ENCODE measurements at regions not wholly inside any gene's neighbourhood (a gene's known extent, or its start where the extent isn't known, plus 50 kb on each side); places are given as distances from the start of the nearest gene placed in this dataset.

DNA sequence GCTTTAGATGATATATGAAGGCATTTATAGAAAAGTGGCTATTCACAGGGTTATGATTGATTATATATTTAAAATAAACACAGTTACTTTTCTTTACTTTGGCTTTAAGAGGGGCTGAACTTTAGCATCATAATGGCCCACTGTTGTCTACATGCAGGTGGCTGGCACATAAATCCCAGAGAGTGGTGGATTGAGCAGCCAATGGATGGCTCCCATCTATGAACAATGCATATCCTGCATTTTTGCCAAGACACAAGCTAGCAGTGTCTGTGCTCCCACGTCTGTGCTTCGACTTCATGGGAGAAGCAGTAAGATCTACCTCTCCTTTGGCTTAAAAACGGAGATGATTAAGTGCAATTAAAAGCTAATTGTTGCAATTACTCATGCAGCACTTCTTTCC, 373.2 kb upstream of the CDH11 start:
- H3K27ac Mint-ChIP-seq (ENCODE audit: unreplicated experiment) = no peak overlapping the region
- peaks cover 2% of the 10 kb centered on the region for H3K36me3 Mint-ChIP-seq (ENCODE audit: low read depth)
- TF ChIP-seq, protein P1, sequence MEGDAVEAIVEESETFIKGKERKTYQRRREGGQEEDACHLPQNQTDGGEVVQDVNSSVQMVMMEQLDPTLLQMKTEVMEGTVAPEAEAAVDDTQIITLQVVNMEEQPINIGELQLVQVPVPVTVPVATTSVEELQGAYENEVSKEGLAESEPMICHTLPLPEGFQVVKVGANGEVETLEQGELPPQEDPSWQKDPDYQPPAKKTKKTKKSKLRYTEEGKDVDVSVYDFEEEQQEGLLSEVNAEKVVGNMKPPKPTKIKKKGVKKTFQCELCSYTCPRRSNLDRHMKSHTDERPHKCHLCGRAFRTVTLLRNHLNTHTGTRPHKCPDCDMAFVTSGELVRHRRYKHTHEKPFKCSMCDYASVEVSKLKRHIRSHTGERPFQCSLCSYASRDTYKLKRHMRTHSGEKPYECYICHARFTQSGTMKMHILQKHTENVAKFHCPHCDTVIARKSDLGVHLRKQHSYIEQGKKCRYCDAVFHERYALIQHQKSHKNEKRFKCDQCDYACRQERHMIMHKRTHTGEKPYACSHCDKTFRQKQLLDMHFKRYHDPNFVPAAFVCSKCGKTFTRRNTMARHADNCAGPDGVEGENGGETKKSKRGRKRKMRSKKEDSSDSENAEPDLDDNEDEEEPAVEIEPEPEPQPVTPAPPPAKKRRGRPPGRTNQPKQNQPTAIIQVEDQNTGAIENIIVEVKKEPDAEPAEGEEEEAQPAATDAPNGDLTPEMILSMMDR (conservative IDR thresholded peaks at IDR 0.05) = no peak
- no peaks in the 10 kb centered on the region for H3K27me3 Mint-ChIP-seq (ENCODE audit: low read depth)
- H3K4me1 Mint-ChIP-seq = no peaks in the 10 kb centered on the region
- no peak overlapping the region for H3K4me3 Mint-ChIP-seq
- H3K9me3 Mint-ChIP-seq = peaks cover 3% of the 10 kb centered on the region
- DNase-seq (ENCODE audit: low read depth, low spot score) = no peak

DNA sequence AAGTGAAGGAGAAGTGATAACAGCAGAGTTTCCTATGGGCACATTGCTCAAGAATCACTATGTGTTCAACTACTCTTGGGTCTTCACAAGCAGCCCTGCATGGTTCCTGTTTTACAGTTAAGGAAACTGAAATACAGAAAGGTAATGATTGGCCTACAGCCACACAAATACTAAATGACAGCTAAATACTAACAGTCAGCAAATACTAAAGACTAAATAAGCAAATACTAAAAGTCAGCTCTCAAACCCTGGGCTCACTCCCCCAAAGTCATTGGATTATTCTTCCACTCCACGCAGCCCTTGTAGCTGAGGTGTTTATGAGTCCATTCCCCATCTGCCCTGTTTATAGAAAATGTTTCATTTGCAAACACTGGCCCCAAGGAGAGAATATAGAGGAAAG, 372.7 kb upstream of the CDH11 start:
- no peak overlapping the region for H3K4me3 Mint-ChIP-seq
- H3K4me1 Mint-ChIP-seq = no peaks in the 10 kb centered on the region
- H3K36me3 Mint-ChIP-seq (ENCODE audit: low read depth) = peaks cover 2% of the 10 kb centered on the region
- no peaks in the 10 kb centered on the region for H3K27me3 Mint-ChIP-seq (ENCODE audit: low read depth)
- peaks cover 3% of the 10 kb centered on the region for H3K9me3 Mint-ChIP-seq
- no peak overlapping the region for H3K27ac Mint-ChIP-seq (ENCODE audit: unreplicated experiment)
- no peak for DNase-seq (ENCODE audit: low read depth, low spot score)
- TF ChIP-seq, protein P1 (conservative IDR thresholded peaks at IDR 0.05) = no peak

DNA sequence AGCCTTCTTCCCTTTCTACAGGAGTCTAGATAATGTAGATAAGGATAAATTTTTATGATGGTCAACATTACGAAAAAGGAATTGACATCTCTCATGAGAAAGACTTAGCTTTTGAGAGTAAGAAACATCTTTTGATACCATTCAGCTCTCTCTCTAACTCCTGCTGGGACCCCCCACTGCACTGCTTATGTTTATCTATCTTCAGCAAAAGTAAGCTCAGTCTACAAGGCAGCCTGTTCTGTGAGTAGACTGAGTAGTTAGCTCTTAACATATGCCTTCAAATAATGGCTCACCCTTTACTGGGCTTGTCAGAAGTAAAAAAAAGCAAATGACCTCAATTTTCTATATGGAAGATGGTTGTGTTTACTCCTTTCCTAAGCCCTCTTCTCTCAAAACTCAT, 372.2 kb upstream of the CDH11 start:
- Mint-ChIP-seq H3K9me3 (peaks cover 3% of the 10 kb centered on the region), H3K4me3 (no peak overlapping the region), H3K27me3 (ENCODE audit: low read depth) (no peaks in the 10 kb centered on the region), H3K4me1 (no peaks in the 10 kb centered on the region), H3K27ac (ENCODE audit: unreplicated experiment) (no peak overlapping the region), H3K36me3 (ENCODE audit: low read depth) (peaks cover 2% of the 10 kb centered on the region)
- DNase-seq (ENCODE audit: low read depth, low spot score) = no peak
- TF ChIP-seq, protein P1 (conservative IDR thresholded peaks at IDR 0.05) = no peak

DNA sequence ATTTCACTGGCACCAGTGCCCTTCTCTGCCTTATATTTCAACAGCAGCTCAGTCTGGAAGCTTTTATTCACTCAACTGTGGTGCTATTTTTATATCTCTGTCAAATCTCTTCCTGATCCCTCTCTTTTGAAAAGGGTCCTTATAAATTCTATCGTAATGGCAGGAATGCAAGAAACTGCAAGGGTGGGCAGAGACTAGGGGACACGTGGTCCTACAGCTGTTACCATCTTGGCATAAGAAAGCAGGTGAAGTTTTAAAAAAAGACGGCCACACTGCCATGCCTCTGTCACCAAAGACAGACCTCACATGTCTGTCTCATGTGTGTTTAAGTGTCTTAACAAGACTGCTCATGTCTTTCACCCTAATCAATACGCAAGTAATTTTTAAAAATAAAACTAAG, 368.4 kb upstream of the CDH11 start:
- Mint-ChIP-seq H3K27me3 (ENCODE audit: low read depth) (no peaks in the 10 kb centered on the region), H3K4me1 (no peaks in the 10 kb centered on the region), H3K27ac (ENCODE audit: unreplicated experiment) (no peak overlapping the region), H3K4me3 (no peak overlapping the region), H3K9me3 (peaks cover 3% of the 10 kb centered on the region), H3K36me3 (ENCODE audit: low read depth) (peaks cover 2% of the 10 kb centered on the region)
- TF ChIP-seq, protein P1 (conservative IDR thresholded peaks at IDR 0.05) = no peak
- DNase-seq (ENCODE audit: low read depth, low spot score) = no peak

DNA sequence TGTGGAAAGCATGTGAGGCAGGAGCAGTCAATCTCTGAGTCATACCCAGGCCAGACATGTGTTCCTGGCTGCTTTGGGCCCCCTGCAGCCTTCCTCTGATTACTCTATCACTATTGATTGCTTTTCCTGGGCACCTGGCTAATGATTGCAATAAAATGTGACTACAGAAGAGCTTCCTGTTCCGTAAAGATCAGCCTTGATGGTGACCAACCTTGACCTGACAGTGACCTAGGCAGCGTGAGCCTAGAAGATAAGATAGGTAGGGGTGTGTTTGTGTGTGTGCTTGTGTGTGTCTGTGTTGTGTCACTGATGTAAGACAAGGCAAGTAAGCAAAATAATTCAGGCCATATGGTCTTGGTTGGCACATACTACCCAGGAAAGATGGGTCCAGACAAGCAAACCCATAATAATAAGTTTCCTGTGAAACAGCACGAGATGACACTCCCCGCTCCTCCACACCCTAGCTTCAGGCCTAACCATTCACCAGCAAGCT, 367.7 kb upstream of the CDH11 start:
- Mint-ChIP-seq H3K4me3 (no peak overlapping the region), H3K27ac (ENCODE audit: unreplicated experiment) (no peak overlapping the region), H3K4me1 (no peaks in the 10 kb centered on the region), H3K9me3 (peaks cover 3% of the 10 kb centered on the region), H3K27me3 (ENCODE audit: low read depth) (no peaks in the 10 kb centered on the region), H3K36me3 (ENCODE audit: low read depth) (peaks cover 2% of the 10 kb centered on the region)
- DNase-seq (ENCODE audit: low read depth, low spot score) = no peak
- TF ChIP-seq, protein P1 (conservative IDR thresholded peaks at IDR 0.05) = no peak

DNA sequence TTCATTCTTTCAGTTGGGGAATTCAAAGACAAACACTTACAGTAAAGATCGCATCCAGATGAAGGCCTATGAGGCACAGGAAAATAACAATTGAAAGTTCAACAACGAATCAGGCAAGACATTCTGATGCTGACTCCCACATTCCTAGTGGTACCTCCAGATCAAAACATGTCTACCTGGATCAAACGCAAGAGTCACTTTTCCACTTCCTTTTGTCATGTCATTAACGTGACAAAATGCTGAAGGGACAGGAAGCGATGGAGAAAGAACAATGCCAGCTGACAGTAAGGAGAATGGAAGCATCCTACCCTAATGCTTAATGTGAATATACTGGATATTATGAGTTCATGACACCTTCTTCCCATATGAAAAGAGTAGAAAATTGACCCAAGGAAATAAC, 365.4 kb upstream of the CDH11 start:
- H3K4me1 Mint-ChIP-seq = no peaks in the 10 kb centered on the region
- H3K36me3 Mint-ChIP-seq (ENCODE audit: low read depth) = no peaks in the 10 kb centered on the region
- H3K27ac Mint-ChIP-seq (ENCODE audit: unreplicated experiment) = no peak overlapping the region
- no peaks in the 10 kb centered on the region for H3K9me3 Mint-ChIP-seq
- TF ChIP-seq, protein P1 (conservative IDR thresholded peaks at IDR 0.05) = no peak
- no peak overlapping the region for H3K4me3 Mint-ChIP-seq
- H3K27me3 Mint-ChIP-seq (ENCODE audit: low read depth) = no peaks in the 10 kb centered on the region
- DNase-seq (ENCODE audit: low read depth, low spot score) = no peak
